ENCODE measurements at regions not wholly inside any gene's neighbourhood (a gene's known extent, or its start where the extent isn't known, plus 50 kb on each side); places are given as distances from the start of the nearest gene placed in this dataset.

- Histone ChIP-seq H3K9me3 (no peaks in the 10 kb centered on the region), H3K36me3 (no peaks in the 10 kb centered on the region), H3K4me1 (no peaks in the 10 kb centered on the region), H3K27ac (no peak overlapping the region), H3K4me3 (replicated peaks in 1 of 3) (no peak overlapping the region), H3K27me3 (no peaks in the 10 kb centered on the region)
- WGBS, 2 donors = 68 to 79% methylated on average over 2 of the region's 2 CpGs
- TF ChIP-seq POLR2A (IDR thresholded peaks at IDR 0.05) = no peak
- TF ChIP-seq CTCF (IDR thresholded peaks at IDR 0.05) = no peak
- no peak for DNase-seq
- intact Hi-C loops (cut with DNase I) = no loop called here
Measured at GRCh38 chr1:238201992-238202391, 311.3 kb upstream of the ZP4 start.

GRCh38 chr1:238199325-238199724 is 308.6 kb upstream of the ZP4 start:
- intact Hi-C loops (cut with DNase I) = no loop called here

GRCh38 chr1:238196516-238196915 is 305.8 kb upstream of the ZP4 start:
- H3K36me3 ChIP-seq = no peaks in the 10 kb centered on the region
- 100% methylated on average over 1 of the region's 1 CpG for WGBS, 2 donors
- no peaks in the 10 kb centered on the region for H3K27me3 ChIP-seq
- TF ChIP-seq POLR2A (IDR thresholded peaks at IDR 0.05) = no peak
- TF ChIP-seq CTCF (IDR thresholded peaks at IDR 0.05) = no peak
- no peak for DNase-seq
- intact Hi-C loops (cut with DNase I) = no loop called here
- H3K9me3 ChIP-seq = no peaks in the 10 kb centered on the region
- no peak overlapping the region for H3K4me3 ChIP-seq (replicated peaks in 1 of 3)
- H3K27ac ChIP-seq = no peak overlapping the region
- no peaks in the 10 kb centered on the region for H3K4me1 ChIP-seq

More at GRCh38 chr1:238199325-238199724, 308.6 kb upstream of the ZP4 start:
- Histone ChIP-seq H3K9me3 (no peaks in the 10 kb centered on the region), H3K27ac (no peak overlapping the region), H3K27me3 (no peaks in the 10 kb centered on the region), H3K4me1 (no peaks in the 10 kb centered on the region), H3K36me3 (no peaks in the 10 kb centered on the region), H3K4me3 (replicated peaks in 1 of 3) (no peak overlapping the region)
- WGBS, 2 donors = 50 to 59% methylated on average over 1 of the region's 1 CpG
- TF ChIP-seq CTCF (IDR thresholded peaks at IDR 0.05) (no peak), POLR2A (IDR thresholded peaks at IDR 0.05) (no peak)
- no peak for DNase-seq

GRCh38 chr1:238191170-238191569 is 300.4 kb upstream of the ZP4 start:
- Histone ChIP-seq H3K27ac (no peak overlapping the region), H3K9me3 (no peaks in the 10 kb centered on the region), H3K36me3 (no peaks in the 10 kb centered on the region), H3K27me3 (no peaks in the 10 kb centered on the region), H3K4me3 (replicated peaks in 1 of 3) (no peak overlapping the region), H3K4me1 (no peaks in the 10 kb centered on the region)
- WGBS, 2 donors = 86 to 91% methylated on average over 1 of the region's 1 CpG
- DNase-seq = no peak
- no peak for TF ChIP-seq CTCF (IDR thresholded peaks at IDR 0.05)
- no peak for TF ChIP-seq POLR2A (IDR thresholded peaks at IDR 0.05)
- intact Hi-C loops (cut with DNase I) = no loop called here

GRCh38 chr1:238187575-238187949 is 296.8 kb upstream of the ZP4 start:
- no peak for DNase-seq
- Histone ChIP-seq H3K4me1 (no peaks in the 10 kb centered on the region), H3K36me3 (no peaks in the 10 kb centered on the region), H3K4me3 (replicated peaks in 1 of 3) (no peak overlapping the region), H3K9me3 (no peaks in the 10 kb centered on the region), H3K27me3 (no peaks in the 10 kb centered on the region), H3K27ac (no peak overlapping the region)
- 83 to 87% methylated on average over 3 of the region's 3 CpGs for whole genome bisulfite sequencing, 2 donors
- no peak for TF ChIP-seq POLR2A (IDR thresholded peaks at IDR 0.05)
- TF ChIP-seq CTCF (IDR thresholded peaks at IDR 0.05) = no peak
- intact Hi-C loops (cut with DNase I) = no loop called here
